Stimulated activated CD8-positive, alpha-beta memory T cell treated with anti-CD3 and anti-CD28 coated beads, Interleukin-4, amount 100 ng/mL, for 24 hours (primary cell): ENCODE measurements at regions not wholly inside any gene's neighbourhood (a gene's known extent, or its start where the extent isn't known, plus 50 kb on each side); places are given as distances from the start of the nearest gene placed in this dataset.

Experiments
- DNase-seq: peaks from one replicate; pipeline ENCODE4 v3.0.0-alpha.2; 2020; ENCODE audit warnings: low read depth

DNA sequence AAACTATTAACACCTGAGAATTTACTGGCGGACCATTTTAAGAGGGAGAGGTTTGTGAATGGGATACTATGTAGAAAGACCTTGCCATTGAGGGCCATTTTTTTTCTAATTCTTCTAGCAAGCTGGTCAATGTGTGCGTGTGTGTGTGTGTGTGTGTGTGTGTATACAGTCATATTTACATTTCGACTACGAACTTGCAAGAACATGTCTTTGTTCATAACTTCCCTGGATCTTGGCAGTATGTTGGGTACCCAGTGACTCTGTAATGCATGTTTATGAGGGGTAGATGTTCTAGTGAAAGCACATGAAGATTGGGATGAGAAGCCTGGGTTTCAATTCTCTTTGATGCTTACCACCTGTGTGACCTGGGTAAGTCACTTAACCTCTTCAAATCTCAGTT lies 133.6 kb downstream of the UBE2E3 start:
- DNase-seq: no peak

- no peak for DNase-seq
Measured at GRCh38 chr2:181116261-181116660, 135.9 kb downstream of the UBE2E3 start.

GRCh38 chr2:181117206-181117925 lies 137.0 kb downstream of the UBE2E3 start:
- no peak for DNase-seq

GRCh38 chr2:181120625-181121024 lies 140.2 kb downstream of the UBE2E3 start:
- no peak for DNase-seq

- DNase-seq: no peak
Measured at GRCh38 chr2:181121996-181122395, 141.6 kb downstream of the UBE2E3 start.

DNA sequence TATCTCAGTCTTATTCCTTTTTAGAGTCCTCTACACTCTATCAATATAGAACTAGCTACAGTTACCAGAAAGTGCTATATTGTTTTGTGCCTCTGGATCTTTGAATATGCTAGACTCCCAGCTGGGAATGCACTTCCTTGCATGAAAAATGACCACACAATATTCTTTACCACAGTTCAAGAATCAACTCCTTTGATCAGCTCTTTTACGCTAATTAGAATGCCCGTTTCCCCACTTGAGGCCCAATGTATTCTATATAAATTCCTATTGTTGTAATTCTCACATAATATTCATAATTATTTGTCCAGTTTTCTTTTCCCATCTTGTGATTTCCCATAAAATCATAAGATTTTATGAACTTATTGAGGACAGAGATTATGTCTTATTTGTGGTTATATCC lies 142.2 kb downstream of the UBE2E3 start:
- DNase-seq: no peak

DNA sequence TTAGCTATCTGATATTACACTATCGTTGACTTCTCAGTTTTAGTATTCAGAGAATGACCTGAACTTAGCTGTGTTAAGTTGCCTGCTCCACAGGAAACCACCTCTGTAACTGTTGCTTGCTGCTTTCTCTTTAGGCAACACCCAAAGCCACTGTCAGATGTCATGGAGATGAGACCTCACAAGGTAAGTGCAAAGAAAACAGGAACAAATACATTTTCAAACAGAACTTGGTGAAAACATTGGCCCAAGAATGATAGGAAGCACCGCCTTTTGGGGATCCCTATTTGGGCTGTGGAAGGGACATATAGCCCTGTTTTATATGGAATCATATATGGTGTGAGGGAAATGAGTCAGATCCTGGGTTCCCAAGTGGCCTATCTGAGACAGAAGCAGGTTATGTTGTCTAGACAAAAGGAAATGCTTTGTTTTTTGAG lies 143.4 kb downstream of the UBE2E3 start:
- DNase-seq: no peak

DNA sequence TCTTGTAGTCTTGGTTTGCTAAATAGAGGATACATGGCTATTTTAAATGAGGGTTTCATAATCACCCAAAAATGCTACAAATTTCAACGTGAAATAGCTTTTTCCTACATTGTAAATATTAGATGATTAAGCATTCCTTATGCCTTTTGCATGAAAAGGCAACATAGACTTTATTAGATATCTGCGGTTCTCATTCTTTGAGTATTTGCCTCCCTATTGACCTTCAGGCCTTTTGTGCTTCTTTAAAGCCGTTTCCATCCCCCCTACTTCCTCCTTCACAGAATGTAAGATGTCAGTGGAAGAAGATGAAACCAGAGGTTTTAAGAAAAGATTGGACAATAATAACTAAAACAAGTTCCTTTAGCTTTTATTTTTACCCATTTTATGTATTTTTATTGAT lies 144.1 kb downstream of the UBE2E3 start:
- DNase-seq: no peak

DNA sequence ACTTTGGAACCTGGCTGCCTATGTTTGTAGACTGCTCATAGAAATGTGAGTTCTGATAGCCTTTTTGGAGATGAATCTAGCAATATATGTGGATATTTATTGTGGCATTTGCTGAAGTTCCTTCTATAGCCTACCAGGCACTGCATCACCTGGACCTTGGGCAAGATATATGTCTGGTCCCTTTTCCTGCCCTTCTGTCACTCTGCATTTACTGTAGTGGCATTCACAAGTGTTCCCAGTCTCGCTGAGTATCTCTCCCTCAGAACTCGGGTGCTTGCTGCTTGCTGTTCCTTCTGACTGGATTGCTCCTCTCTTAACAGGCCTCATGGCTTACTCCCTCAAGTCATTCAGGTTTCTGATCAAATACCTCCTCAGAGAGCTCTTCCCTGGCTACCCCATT lies 145.0 kb downstream of the UBE2E3 start:
- no peak for DNase-seq

- DNase-seq: no peak
Measured at GRCh38 chr2:181126311-181126868, 146.0 kb downstream of the UBE2E3 start.

DNA sequence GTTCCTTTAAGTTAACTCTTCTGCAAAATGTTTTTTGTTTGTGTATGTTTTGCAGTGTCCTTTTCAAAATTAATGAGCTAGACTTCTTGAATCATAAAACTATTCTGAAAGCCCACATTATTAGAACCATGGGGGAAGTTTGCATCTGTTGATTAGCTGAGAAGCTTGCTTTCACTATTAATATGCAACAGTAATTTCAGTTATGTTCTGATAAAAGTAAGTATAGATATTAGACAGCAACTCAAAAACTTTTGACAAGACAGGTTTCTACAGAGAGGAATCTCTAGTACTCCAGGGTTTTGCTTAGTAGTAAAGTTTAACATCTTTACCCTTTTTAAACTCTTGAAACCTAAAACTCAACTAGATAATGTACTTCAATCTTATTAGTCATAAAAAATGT lies 147.8 kb downstream of the UBE2E3 start:
- no peak for DNase-seq

DNA sequence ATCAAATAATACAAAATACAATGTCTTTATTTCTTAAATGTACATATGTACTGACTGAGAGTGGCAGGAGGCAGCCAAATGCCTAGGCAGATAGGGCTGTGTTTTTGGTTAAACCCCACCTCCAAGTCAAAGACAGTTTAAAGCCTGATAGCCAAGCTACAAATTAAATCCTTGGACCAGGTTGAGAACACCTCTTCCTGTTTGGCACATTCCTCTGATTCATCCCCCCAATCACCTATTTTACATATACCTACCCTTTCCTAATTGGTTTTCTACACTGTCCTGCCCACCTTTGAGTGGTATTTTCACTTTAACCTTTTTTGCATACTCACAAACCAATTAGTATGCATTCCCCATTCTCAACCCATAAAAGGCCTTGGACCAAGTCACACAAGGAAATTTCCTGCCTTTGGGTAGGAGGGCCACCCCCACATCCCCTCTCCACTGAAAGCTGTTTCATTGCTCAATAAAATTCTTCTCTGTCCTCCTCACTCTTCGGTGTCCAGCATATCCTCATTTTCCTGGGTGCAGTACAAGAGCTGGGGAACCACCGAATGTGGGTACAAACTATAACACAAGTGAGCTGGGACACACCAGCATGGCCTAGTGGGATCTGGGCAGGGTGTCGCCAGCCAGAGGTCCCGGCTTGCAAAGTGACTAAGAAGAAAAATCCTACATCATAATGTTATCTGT lies 149.1 kb downstream of the UBE2E3 start:
- no peak for DNase-seq

GRCh38 chr2:181130686-181131085 lies 150.3 kb downstream of the UBE2E3 start:
- DNase-seq: no peak

DNA sequence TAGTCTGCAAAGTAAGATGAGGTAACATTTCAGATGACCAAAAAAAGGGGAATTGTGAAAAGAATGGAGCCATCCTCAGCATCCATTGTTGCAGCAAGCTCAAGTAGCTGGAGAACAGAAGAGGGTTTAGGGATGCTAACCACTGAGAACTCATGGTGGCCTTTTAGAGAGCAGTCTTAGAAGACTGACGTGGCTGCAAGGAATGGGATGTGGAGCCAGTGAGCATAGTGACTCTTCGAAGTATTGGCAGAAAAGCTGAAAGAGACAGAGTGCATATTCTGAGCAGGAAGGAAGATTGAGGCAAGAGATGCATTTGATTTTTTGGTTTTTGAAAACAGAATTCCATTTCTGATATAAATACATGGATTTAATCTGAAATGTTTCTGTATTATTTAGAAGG lies 151.2 kb downstream of the UBE2E3 start:
- DNase-seq: no peak

- DNase-seq: no peak
Measured at GRCh38 chr2:181138816-181139215, 158.4 kb downstream of the UBE2E3 start.

- no peak for DNase-seq
Measured at GRCh38 chr2:181139831-181140230, 159.4 kb downstream of the UBE2E3 start.

DNA sequence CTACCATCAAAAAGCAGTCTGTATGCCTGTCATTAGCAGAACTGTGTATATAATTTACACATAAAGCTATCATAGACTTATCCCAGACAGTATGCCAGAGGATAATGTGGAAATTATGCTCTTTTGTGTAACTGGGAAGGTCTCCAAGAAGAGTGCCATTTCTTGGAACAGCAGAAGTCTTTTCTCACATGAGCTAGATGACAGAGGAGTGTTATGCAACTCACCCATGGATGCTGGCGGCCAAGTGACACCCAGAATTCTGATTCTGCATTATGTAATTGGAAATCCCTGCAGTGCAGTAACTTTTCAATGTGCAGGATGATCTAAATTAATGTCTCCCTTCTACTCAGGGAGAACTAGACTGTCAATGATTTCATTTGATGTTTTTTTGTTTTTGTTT lies 160.0 kb downstream of the UBE2E3 start:
- DNase-seq: no peak

DNA sequence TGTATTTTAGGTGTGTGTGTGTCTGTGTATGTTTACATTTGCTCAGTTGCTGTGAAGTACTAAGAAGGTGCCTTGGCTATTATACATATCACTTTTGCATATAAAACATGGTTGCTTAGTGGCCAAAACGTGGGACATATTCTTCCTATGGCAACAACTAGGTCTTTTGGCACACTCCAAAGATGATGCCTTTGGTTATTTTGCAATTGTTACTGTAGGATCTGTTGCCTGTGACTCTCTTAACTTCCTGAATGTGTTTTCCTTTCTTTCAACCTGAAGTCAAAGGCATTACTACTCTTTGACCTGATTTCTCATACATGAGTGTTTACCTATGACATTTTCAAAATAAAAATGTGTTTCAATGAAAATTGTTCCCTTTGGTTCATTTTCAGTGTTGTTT lies 160.5 kb downstream of the UBE2E3 start:
- no peak for DNase-seq

DNA sequence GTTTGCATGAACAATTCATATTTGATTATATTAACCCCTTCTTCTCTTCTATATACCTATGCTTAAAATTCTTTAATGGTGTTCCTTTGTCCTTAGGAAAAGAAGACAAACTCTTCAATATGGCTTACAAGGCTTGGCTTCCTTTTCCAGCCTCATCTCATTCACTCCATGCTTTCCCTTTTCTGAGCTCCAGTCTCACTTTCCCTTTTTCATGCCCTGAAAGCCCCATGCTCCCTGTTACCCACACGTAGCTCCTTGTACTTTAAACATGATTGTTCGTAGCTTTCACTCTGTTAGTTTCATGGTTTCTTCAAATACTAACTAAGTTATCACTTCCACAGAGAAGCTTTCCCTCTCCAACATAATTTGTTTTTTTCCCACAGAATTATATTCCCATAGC lies 161.3 kb downstream of the UBE2E3 start:
- DNase-seq: no peak

GRCh38 chr2:181142514-181142913 lies 162.1 kb downstream of the UBE2E3 start:
- no peak for DNase-seq

GRCh38 chr2:181143790-181144300 lies 163.4 kb downstream of the UBE2E3 start:
- DNase-seq: no peak

DNA sequence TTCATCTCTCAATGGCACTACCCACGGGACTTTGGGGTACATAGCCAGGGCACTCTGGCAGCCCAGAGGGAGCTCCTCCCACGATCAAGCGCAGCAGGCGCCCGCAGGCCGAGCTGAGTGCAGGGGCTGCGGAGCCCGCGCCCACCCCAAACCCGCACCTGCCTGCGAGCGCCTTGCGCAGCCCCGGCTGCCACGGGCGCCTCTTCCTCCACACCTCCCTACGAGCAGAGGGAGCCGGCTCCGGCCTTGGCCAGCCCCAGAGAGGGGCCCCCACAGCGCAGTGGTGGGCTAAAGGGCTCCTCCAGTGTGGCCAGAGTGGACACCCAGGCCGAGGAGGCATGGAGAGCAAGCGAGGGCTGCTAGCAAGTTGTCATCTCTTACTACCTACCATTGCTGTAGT lies 165.2 kb downstream of the UBE2E3 start:
- DNase-seq: no peak

GRCh38 chr2:181146171-181146570 lies 165.8 kb downstream of the UBE2E3 start:
- no peak for DNase-seq
